HG02870 (cell line): ENCODE measurements at regions not wholly inside any gene's neighbourhood (a gene's known extent, or its start where the extent isn't known, plus 50 kb on each side); places are given as distances from the start of the nearest gene placed in this dataset.

Experiments used
- ATAC-seq: cut with Tn5 transposase; IDR thresholded peaks from one replicate; pipeline ENCODE4 v1.9.1; 2021; ENCODE audit warnings: mild to moderate bottlenecking, moderate library complexity; ENCODE audit not compliant: unreplicated experiment

DNA sequence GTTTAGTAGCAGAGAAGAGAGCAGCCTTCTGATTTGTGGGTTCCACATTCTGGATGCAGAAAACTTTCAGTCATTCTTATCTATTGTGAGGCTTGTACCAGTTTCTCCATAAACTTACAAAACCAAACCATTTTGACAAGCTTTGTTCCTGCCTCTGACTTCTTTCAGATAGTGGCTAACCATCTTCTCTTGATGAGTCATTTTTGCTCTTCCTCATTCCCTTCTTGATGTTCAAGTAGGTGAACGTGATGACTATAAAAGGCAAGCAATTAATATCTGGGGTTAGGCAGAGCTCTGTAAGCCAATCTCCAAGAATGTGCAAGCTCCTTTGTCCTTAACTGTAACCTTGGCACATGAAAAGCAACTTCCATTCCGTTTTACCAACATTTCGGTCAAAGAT, 2083.1 kb upstream of the PIK3C3 start:
- ATAC-seq: no peak

DNA sequence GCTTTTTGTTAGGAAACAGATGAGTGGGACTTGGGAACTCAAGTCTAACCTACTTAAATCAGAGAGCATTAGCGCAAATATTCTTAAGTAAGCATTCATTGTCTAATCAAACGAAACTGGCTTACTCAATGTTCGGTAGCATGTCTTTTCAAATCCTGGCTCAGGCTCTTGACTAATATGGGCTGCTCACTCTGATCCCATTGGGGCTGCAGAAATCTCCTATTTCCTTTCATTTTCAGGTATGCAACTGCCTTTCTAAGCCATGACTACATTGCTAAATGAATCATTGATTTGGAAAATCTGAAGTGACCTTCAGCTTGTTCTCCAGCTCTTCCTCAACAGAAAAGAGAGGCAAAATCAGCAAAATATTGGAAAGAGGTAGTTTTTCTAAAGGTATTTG, 2084.4 kb upstream of the PIK3C3 start:
- no peak for ATAC-seq

GRCh38 chr18:39863916-39864315, 2091.1 kb upstream of the PIK3C3 start:
- no peak for ATAC-seq

DNA sequence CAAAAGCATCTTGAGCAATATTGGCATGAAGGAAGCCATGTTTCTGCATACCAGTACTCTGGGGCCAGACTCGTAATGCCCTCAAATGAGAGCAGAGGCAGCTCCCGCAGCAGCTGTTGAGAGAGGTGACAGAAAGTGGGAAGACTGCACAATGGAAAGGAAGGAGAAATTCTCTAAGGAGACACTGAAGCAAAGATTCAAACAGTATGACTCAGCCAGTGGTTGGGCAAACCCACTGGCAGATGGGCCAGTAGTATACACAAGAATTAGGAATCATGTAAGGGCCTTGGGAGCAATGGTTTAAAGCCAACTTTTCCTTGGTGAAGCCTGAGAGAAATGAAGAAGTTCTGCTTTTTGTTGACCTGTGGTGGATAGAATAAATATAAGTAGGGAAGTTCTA, 2092.7 kb upstream of the PIK3C3 start:
- no peak for ATAC-seq

- ATAC-seq: no peak
Measured at GRCh38 chr18:39854291-39854690, 2100.7 kb upstream of the PIK3C3 start.

- ATAC-seq: no peak
Measured at GRCh38 chr18:39846265-39846664, 2108.8 kb upstream of the PIK3C3 start.

DNA sequence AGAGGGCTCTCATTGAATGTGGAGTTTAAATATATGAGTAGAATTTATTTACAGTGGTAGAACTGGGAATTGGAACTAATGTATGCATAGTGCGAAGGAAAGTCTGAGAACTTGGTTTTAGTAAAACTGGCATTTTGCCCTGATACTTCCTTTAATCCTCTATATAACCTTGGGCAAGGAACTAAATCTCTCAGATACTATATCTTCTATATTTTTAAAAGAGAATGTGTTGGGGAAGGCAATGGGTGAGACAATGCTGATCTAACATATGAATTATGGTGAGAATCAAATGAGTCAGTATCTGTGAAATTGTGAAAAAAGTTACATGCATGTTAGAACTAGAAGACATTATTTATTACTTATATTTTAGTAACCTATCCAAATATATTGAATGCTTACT, 2109.4 kb upstream of the PIK3C3 start:
- ATAC-seq: no peak

DNA sequence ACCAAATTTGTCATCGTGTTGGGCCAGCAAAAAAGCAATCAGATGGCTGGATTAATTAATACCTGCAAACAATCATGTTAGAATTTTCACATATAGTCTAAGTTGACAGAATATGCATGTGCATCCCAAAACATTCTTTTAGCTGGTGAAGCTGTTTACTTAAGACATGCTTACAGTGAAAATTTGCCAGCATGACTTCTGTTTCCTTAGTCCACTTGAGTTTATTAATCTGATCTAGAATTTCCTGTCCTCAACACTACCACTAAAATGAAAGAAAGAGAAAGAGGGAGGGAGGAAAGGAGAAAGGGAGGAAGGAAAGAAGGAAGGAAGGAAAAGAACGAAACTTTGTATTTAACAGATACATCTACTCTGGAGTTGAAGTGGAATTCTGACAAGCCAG, 2109.9 kb upstream of the PIK3C3 start:
- no peak for ATAC-seq

- no peak for ATAC-seq
Measured at GRCh38 chr18:39843546-39843945, 2111.5 kb upstream of the PIK3C3 start.

DNA sequence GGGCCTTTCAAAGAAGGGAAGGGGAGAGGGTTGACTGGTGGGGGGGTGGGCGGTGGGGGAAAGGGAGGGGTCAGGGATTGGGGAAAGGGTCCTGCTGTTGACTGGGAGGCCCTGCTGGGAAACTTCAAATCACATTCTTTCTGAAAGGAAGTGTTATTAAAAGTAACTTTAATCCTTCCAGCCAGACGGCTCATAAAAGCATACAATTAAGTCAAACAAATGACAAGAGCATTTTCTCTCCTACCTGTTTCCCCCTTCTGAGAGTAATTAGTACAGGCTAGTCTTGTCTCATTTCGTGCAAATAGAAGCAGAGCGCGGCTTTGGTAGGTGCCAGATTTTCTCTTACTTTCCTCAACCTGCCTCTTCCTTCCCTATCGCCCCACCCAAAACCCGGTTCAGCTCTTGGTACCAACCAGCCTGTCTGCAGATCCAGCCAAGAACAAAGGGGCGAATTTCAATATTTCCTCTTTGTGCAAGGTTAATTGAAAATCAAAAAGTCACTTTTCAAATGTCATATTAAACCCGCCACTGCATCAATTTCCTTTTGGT, 2112.6 kb upstream of the PIK3C3 start:
- no peak for ATAC-seq

DNA sequence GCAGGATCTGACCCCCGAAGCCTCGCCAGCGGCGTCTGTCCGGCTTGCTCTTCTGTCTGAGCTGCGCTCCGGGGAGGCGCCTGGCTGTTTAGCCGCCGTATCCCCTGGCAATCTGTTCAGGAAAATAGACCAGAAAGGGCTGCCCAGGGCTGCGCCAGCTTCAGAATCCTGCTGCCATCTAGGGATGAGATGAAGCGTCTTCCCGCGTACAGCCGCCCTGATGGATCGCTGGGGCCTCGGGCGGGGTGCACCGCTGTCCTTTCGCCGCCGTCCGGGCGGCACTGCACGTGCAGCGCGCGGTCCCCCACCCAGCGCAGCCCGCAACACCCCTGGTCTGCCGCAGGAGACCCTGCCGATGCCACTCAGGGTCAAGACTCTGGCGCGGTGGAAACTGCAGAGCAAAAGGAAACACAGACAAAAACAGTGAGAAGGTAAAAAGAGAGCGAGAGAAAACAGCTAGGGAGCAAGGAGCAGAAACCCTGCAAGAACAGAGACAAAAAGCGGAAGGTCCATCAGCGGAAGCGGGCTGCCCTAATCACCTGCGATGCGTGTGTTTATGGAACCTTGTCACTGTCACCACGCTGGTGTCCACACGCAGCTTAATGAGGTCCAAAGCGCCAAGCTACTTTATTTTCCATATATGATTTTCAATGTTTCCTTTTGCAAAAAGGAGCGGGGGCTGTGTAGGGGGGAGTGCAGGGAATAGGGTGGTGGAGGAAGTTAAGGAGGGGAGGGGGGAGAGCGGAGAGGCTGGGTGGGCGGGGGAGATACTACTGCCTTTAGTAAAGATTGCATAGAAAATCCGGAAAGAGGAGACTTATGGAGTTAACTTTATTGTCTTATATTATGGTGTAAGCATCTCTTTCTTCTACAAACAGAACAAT, 2113.3 kb upstream of the PIK3C3 start:
- ATAC-seq: no peak

GRCh38 chr18:39840856-39841481, 2114.1 kb upstream of the PIK3C3 start:
- no peak for ATAC-seq

- ATAC-seq: no peak
Measured at GRCh38 chr18:39840406-39840805, 2114.6 kb upstream of the PIK3C3 start.

GRCh38 chr18:39839782-39840181, 2115.3 kb upstream of the PIK3C3 start:
- ATAC-seq: no peak

DNA sequence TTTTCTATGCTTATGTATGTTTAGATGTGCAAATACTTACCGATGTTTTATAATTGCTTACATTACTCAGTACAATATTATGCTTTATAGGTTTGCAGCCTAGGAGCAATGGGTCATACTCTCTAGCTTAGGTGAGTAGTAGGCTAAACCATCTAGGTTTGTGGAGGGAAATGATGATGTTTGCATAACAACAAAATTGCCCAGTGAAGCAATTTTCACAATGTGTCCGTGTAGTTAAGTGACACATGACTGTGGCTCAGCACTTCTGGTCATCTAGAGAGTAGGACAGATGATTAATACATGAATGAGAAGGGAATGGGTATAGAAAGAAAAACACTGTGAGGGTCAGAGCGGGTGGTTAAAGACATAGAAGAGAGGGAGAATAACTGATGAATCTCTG, 2116.2 kb upstream of the PIK3C3 start:
- no peak for ATAC-seq

GRCh38 chr18:39835303-39836030, 2119.6 kb upstream of the PIK3C3 start:
- no peak for ATAC-seq

DNA sequence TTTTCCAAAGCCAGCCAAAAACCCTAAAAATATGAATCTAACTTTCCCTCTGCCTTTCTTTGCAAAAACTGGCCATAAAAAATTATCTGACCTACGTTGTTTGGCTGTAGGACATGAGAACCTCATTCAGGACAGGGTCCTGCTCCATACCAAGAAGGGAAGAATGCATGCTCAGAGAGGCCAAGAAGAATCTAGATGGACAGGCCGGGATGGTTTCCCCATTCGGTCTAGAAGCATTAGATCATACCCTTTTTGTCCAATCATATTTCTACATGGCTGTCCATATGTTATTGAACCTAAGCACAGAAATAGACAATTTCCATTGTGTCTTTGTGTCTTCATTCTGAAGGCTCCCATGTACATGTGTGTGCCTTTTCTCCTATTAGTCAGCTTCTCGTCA, 2120.4 kb upstream of the PIK3C3 start:
- no peak for ATAC-seq

DNA sequence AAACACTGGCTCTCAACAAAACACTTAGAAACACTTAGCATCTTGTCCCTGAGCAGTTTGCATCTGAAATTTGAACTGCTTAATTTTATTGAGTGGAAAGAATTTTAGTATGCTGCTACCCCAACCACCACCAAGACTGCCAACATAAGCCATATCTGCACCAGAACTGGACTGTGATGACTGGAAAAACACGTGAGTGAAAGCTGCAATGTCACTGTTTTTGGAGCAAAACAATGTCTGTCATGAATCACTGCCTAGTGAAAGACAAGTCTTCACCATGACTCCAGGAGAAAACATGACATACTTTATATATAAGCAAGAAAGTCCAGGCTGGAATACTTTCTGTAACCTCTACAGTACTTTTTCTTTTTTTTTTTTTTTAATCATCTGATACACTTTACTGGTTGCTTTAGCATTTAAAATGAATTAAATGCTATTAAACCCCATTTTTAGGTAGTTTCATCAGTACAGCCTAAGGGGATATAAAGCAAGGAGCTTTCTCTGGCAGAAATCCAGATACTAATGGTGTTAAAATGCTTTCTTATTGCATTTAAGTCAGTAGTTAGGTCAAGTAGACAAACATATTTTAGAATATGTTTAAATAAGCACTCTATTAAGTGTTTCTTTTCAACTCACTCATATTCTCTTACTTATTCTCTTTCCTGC, 2129.4 kb upstream of the PIK3C3 start:
- no peak for ATAC-seq

DNA sequence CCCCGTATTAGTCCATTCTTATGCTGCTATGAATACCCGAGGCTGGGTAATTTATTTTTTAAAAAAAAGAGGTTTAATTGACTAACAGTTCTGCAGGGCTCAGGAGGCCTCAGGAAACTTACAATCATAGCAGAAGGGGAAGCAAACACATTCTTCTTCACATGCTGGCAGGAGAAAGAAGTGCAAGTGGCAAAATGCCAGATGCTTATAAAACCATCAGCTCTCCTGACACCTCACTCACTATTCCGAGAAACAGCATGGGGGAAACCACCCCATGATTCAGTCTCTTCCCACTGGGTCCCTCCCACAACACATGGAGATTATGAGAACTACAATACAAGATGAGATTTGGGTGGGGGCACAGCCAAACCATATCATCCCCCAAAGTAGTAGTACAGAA, 2148.5 kb upstream of the PIK3C3 start:
- ATAC-seq: no peak

GRCh38 chr18:39805218-39805617, 2149.8 kb upstream of the PIK3C3 start:
- no peak for ATAC-seq

- ATAC-seq: no peak
Measured at GRCh38 chr18:39802648-39803229, 2152.3 kb upstream of the PIK3C3 start.
